Mesenchymal stem cell (in vitro differentiated cells and primary cell): ENCODE measurements at regions not wholly inside any gene's neighbourhood (a gene's known extent, or its start where the extent isn't known, plus 50 kb on each side); places are given as distances from the start of the nearest gene placed in this dataset.

ENCODE experiments used
- DNase-seq: peaks from one replicate; pipeline ENCODE4 v3.0.0-alpha.2; 2013
- H2AFZ ChIP-seq: one replicate; pipeline ENCODE4 v1.6.1; 2013; ENCODE audit warnings: low read depth, mild to moderate bottlenecking, control low read depth, inconsistent platforms, low read length, moderate library complexity
- H2AK5ac ChIP-seq: 2 replicates; pipeline ENCODE4 v1.6.1; 2013; ENCODE audit warnings: low read length, moderate library complexity, mild to moderate bottlenecking, inconsistent platforms; ENCODE audit not compliant: severe bottlenecking
- H2BK120ac ChIP-seq: one replicate; pipeline ENCODE4 v1.6.1; 2013; ENCODE audit warnings: low read depth, mild to moderate bottlenecking, inconsistent platforms, low read length, moderate library complexity
- H2BK12ac ChIP-seq, 2 experiments: one replicate each; pipeline ENCODE4 v1.6.1; 2013; ENCODE audit warnings: inconsistent platforms in 2 of 2, low read length in 2 of 2, mild to moderate bottlenecking in 2 of 2, moderate library complexity in 2 of 2, control low read depth in 1 of 2
- H2BK15ac ChIP-seq: one replicate; pipeline ENCODE4 v1.6.1; 2013; ENCODE audit warnings: mild to moderate bottlenecking, low read depth, inconsistent platforms; ENCODE audit not compliant: poor library complexity, severe bottlenecking
- H2BK5ac ChIP-seq: 2 replicates; pipeline ENCODE4 v1.6.1; 2013; ENCODE audit warnings: low read depth, mild to moderate bottlenecking, low read length, control low read depth, inconsistent platforms; ENCODE audit not compliant: poor library complexity, severe bottlenecking
- H3K14ac ChIP-seq, 2 experiments: one replicate each; pipeline ENCODE4 v1.6.1; 2013; ENCODE audit warnings: inconsistent platforms in 2 of 2, low read length in 2 of 2, control low read depth in 1 of 2, mild to moderate bottlenecking in 1 of 2, moderate library complexity in 1 of 2
- H3K18ac ChIP-seq, 2 experiments: one replicate each; pipeline ENCODE4 v1.6.1; 2013; ENCODE audit warnings: inconsistent platforms in 2 of 2, low read length in 2 of 2, control low read depth in 1 of 2, low read depth in 1 of 2, mild to moderate bottlenecking in 1 of 2
- H3K23ac ChIP-seq, 2 experiments: one replicate each; pipeline ENCODE4 v1.6.1; 2013; ENCODE audit warnings: inconsistent platforms in 2 of 2, low read length in 2 of 2, mild to moderate bottlenecking in 2 of 2, moderate library complexity in 2 of 2, control low read depth in 1 of 2
- H3K27ac ChIP-seq: 2 replicates; pipeline ENCODE4 v1.5.1; 2013; ENCODE audit warnings: mild to moderate bottlenecking, moderate library complexity, low read length, control low read depth, inconsistent platforms; ENCODE audit not compliant: poor library complexity, severe bottlenecking
- H3K27me3 ChIP-seq, 2 experiments: 2 replicates each; pipeline versions ENCODE4 v1.6.1 to v1.7.0; 2013; ENCODE audit warnings: low read length in 2 of 2, mild to moderate bottlenecking in 2 of 2, moderate library complexity in 2 of 2, control low read depth in 1 of 2, inconsistent platforms in 1 of 2; ENCODE audit not compliant: control insufficient read depth in 1 of 2, insufficient read depth in 1 of 2
- H3K36me3 ChIP-seq, 2 experiments: 2 replicates each; pipeline versions ENCODE4 v1.6.1 to v1.7.0; 2013; ENCODE audit warnings: low read length in 2 of 2, control low read depth in 1 of 2, inconsistent platforms in 1 of 2, low read depth in 1 of 2, mild to moderate bottlenecking in 1 of 2; ENCODE audit not compliant: insufficient read depth in 2 of 2, control insufficient read depth in 1 of 2
- H3K4ac ChIP-seq, 2 experiments: one replicate each; pipeline ENCODE4 v1.6.1; 2013; ENCODE audit warnings: inconsistent platforms in 2 of 2, low read length in 2 of 2, mild to moderate bottlenecking in 2 of 2, moderate library complexity in 2 of 2, control low read depth in 1 of 2, low read depth in 1 of 2
- H3K4me1 ChIP-seq: 2 replicates; pipeline ENCODE4 v1.6.1; 2013; ENCODE audit warnings: low read depth, low read length, control low read depth; ENCODE audit not compliant: control insufficient read depth, insufficient read depth
- H3K4me2 ChIP-seq: 2 replicates; pipeline ENCODE4 v1.6.1; 2013; ENCODE audit warnings: low read length, mild to moderate bottlenecking, inconsistent platforms; ENCODE audit not compliant: poor library complexity, severe bottlenecking
- H3K4me3 ChIP-seq, 2 experiments: 2 replicates each; pipeline versions ENCODE4 v1.5.1 to v1.7.0; 2013; ENCODE audit warnings: low read length in 2 of 2, mild to moderate bottlenecking in 2 of 2, control low read depth in 1 of 2, low read depth in 1 of 2; ENCODE audit not compliant: insufficient read depth in 1 of 2
- H3K79me1 ChIP-seq: replicated peaks from 2 replicates; pipeline ENCODE4 v1.6.1; 2013; ENCODE audit warnings: mild to moderate bottlenecking, control low read depth, low read length, inconsistent platforms; ENCODE audit not compliant: poor library complexity, severe bottlenecking
- H3K9ac ChIP-seq: 2 replicates; pipeline ENCODE4 v1.7.0; 2013; ENCODE audit warnings: mild to moderate bottlenecking, low read length, moderate library complexity
- H3K9me3 ChIP-seq: 2 replicates; pipeline ENCODE4 v1.7.0; 2013; ENCODE audit warnings: mild to moderate bottlenecking, low read length; ENCODE audit not compliant: control insufficient read depth
- H4K8ac ChIP-seq: one replicate; pipeline ENCODE4 v1.6.1; 2013; ENCODE audit warnings: inconsistent platforms, mild to moderate bottlenecking, low read length, moderate library complexity
- H4K91ac ChIP-seq: one replicate; pipeline ENCODE4 v1.6.1; 2013; ENCODE audit warnings: mild to moderate bottlenecking, low read length, inconsistent platforms
- WGBS: methylation state at CpG from one replicate; pipeline ENCODE4 v1.1.7; 2013; ENCODE audit warnings: mixed read lengths; 5-methylcytosine and 5-hydroxymethylcytosine counted together

GRCh38 chr12:127893895-127894609 is 372.9 kb upstream of the TMEM132C start:
- no peaks in the 10 kb centered on the region for H3K79me1 ChIP-seq
- no peak overlapping the region for H3K9ac ChIP-seq
- H4K8ac ChIP-seq, result no peak overlapping the region
- no peaks in the 10 kb centered on the region for H3K4me1 ChIP-seq
- H2BK15ac ChIP-seq, result no peak overlapping the region
- H3K4ac ChIP-seq, result no peak overlapping the region
- no peak for DNase-seq
- H3K9me3 ChIP-seq, result no peaks in the 10 kb centered on the region
- no peak overlapping the region for H3K4me2 ChIP-seq
- no peak overlapping the region for H2BK5ac ChIP-seq
- WGBS, result 38% methylated on average over 7 of the region's 8 CpGs
- no peak overlapping the region for H3K27ac ChIP-seq
- H4K91ac ChIP-seq, result no peak overlapping the region
- H2AFZ ChIP-seq, result no peak overlapping the region
- H3K4me3 ChIP-seq, result no peak overlapping the region
- no peak overlapping the region for H3K23ac ChIP-seq
- H3K14ac ChIP-seq, result no peak overlapping the region
- H2BK120ac ChIP-seq, result no peak overlapping the region
- H2AK5ac ChIP-seq, result no peak overlapping the region
- no peak overlapping the region for H2BK12ac ChIP-seq
- no peaks in the 10 kb centered on the region for H3K27me3 ChIP-seq
- H3K18ac ChIP-seq, result no peak overlapping the region
- H3K36me3 ChIP-seq, result no peaks in the 10 kb centered on the region

DNA sequence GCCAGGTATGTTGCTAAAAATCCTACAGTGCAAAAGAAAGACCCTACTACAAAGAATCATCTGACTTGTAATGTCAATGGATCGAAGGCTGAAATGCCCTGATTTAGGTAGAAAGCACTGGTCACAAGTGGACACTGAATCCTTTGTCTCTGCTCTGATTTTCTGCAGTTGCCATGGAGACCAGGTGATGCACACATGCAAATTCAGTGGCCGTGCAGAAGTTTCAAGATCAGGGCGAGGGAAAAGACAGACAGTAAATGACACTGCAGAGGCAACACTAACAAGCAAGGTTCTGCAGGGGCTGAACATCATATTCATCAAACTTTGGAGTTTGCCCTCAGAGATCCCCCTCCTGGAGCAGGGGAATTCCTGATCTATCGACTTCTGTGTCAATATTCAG is 370.3 kb upstream of the TMEM132C start:
- no peak overlapping the region for H3K23ac ChIP-seq
- no peak overlapping the region for H2AFZ ChIP-seq
- H2BK12ac ChIP-seq, result no peak overlapping the region
- H4K8ac ChIP-seq, result no peak overlapping the region
- no peak overlapping the region for H3K4me2 ChIP-seq
- H3K27me3 ChIP-seq, result no peaks in the 10 kb centered on the region
- peaks cover 3% of the 10 kb centered on the region for H3K4me1 ChIP-seq
- no peak for DNase-seq
- no peaks in the 10 kb centered on the region for H3K36me3 ChIP-seq
- no peak overlapping the region for H3K4me3 ChIP-seq
- H2BK5ac ChIP-seq, result no peak overlapping the region
- H3K14ac ChIP-seq, result no peak overlapping the region
- no peaks in the 10 kb centered on the region for H3K79me1 ChIP-seq
- H3K9ac ChIP-seq, result no peak overlapping the region
- H2AK5ac ChIP-seq, result no peak overlapping the region
- no peak overlapping the region for H3K27ac ChIP-seq
- no peak overlapping the region for H2BK15ac ChIP-seq
- 62% methylated on average over 4 of the region's 4 CpGs for WGBS
- no peak overlapping the region for H2BK120ac ChIP-seq
- no peak overlapping the region for H3K18ac ChIP-seq
- no peak overlapping the region for H3K4ac ChIP-seq
- no peak overlapping the region for H4K91ac ChIP-seq
- no peaks in the 10 kb centered on the region for H3K9me3 ChIP-seq

GRCh38 chr12:127898616-127899015 is 368.4 kb upstream of the TMEM132C start:
- Histone ChIP-seq H4K91ac (no peak overlapping the region), H3K4me1 (peaks cover 3% of the 10 kb centered on the region), H3K9me3 (no peaks in the 10 kb centered on the region), H2AFZ (no peak overlapping the region), H3K18ac (no peak overlapping the region), H2BK5ac (no peak overlapping the region), H3K4me3 (no peak overlapping the region), H3K4ac (no peak overlapping the region), H3K27me3 (no peaks in the 10 kb centered on the region), H2BK15ac (no peak overlapping the region), H3K23ac (no peak overlapping the region), H3K36me3 (no peaks in the 10 kb centered on the region), H3K79me1 (no peaks in the 10 kb centered on the region), H3K27ac (no peak overlapping the region), H2AK5ac (no peak overlapping the region), H2BK12ac (no peak overlapping the region), H3K9ac (no peak overlapping the region), H2BK120ac (no peak overlapping the region), H3K14ac (no peak overlapping the region), H3K4me2 (no peak overlapping the region), H4K8ac (no peak overlapping the region)
- no peak for DNase-seq
- 87% methylated on average over 14 of the region's 14 CpGs for WGBS

GRCh38 chr12:127899971-127900370 is 367.0 kb upstream of the TMEM132C start:
- DNase-seq, result no peak
- H2BK5ac ChIP-seq, result no peak overlapping the region
- no peak overlapping the region for H4K8ac ChIP-seq
- H3K4ac ChIP-seq, result no peak overlapping the region
- no peak overlapping the region for H2AFZ ChIP-seq
- 51% methylated on average over 4 of the region's 5 CpGs for WGBS
- H3K4me1 ChIP-seq, result peaks cover 3% of the 10 kb centered on the region
- no peak overlapping the region for H3K9ac ChIP-seq
- H2BK120ac ChIP-seq, result no peak overlapping the region
- no peak overlapping the region for H2BK15ac ChIP-seq
- no peak overlapping the region for H3K14ac ChIP-seq
- no peak overlapping the region for H3K4me3 ChIP-seq
- H3K27ac ChIP-seq, result no peak overlapping the region
- H2BK12ac ChIP-seq, result no peak overlapping the region
- H3K23ac ChIP-seq, result no peak overlapping the region
- H3K79me1 ChIP-seq, result no peaks in the 10 kb centered on the region
- H2AK5ac ChIP-seq, result no peak overlapping the region
- H3K18ac ChIP-seq, result no peak overlapping the region
- no peaks in the 10 kb centered on the region for H3K9me3 ChIP-seq
- H4K91ac ChIP-seq, result no peak overlapping the region
- no peak overlapping the region for H3K4me2 ChIP-seq
- H3K36me3 ChIP-seq, result no peaks in the 10 kb centered on the region
- H3K27me3 ChIP-seq, result no peaks in the 10 kb centered on the region
